Eye (tissue), 1 donor: ENCODE measurements at regions not wholly inside any gene's neighbourhood (a gene's known extent, or its start where the extent isn't known, plus 50 kb on each side); places are given as distances from the start of the nearest gene placed in this dataset.
"Not testable (repeated sequence)": the region's sequence is repeated elsewhere in the genome, so short reads cannot be mapped to it uniquely, and the experiment has no call there.

ENCODE experiments used
- DNase-seq: peaks from one replicate; pipeline ENCODE4 v3.0.0-alpha.2; 2015

DNA sequence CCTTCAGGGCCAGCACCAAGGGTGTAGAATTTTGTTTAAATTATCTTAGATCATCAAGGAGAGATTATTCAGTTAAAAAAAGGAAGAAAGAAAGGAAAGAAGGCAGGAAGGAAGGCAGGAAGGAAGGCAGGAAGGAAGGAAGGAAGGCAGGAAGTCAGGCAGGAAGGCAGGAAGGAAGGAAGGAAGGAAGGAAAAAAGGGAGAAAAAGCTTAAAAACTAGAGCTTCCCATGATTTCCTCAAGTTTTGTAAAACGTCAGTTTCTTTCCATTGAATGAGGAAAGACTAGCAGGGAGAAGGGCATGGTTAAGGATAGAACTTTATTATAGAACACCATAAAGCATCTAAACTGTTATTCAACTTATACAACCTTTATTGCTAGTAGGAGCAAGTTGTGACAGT is 2672.0 kb upstream of the PCDH20 start:
- DNase-seq = no peak

DNA sequence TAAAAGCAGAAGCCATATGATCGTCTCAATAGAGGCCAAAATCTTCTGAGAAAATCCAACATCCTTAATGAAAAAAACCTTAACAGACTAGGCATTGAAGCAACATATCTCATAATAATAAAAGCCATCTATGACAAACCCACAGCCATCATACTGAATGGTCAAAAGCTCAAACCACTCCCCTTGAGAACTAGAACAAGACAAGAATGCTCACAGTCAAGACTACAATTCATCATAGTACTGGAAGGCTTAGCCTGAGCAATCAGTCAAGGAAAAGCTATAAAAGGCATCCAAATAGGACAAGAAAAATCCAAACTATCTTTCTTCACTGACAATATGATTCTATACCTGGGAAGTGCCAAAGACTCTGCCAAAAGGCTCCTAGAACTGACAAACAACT is 2668.2 kb upstream of the PCDH20 start:
- DNase-seq = no peak

DNA sequence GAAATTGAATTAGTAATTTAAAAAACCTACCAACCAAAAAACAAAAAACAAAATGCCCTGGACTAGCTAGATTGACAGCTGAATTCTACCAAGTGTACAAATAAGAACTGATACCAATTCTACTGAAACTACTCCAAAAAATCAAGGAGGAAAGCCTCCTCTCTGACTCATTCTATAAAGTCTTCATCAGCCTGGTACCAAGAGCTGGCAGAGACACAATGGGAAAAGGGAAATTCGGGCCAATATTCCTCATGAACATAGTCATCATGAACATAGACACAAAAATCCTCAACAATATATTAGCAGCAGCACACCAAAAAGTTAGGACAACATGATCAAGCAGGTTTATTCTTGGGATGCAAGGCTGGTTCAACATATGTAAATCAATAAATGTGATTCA is 2667.7 kb upstream of the PCDH20 start:
- no peak for DNase-seq

GRCh38 chr13:64078480-64078936 is 2662.9 kb upstream of the PCDH20 start:
- DNase-seq = no peak

GRCh38 chr13:64078025-64078424 is 2662.4 kb upstream of the PCDH20 start:
- no peak for DNase-seq

DNA sequence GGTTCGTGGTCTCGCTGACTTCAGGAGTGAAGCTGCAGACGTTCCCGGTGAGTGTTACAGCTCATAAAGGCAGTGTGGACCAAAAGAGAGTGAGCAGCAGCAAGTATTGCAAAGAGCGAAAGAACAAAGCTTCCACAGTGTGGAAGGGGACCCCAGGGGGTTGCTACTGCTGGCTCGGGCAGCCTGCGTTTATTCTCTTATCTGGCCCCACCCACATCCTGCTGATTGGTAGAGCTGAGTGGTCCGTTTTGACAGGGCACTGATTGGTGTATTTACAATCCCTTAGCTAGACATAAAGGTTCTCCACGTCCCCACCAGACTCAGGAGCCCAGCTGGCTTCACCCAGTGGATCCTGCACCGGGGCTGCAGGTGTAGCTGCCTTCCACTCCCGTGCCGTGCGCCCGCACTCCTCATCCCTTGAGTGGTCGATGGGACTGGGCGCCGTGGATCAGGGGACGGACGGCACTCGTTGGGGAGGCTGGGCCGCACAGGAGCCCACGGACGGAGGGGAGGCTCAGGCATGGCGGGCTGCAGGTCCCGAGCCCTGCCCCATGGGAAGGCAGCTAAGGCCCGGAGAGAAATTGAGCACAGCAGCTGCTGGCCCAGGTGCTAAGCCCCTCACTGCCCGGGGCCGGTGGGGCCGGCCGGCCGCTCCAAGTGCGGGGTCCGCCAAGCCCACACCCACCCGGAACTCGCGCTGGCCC is 2661.6 kb upstream of the PCDH20 start:
- not testable (repeated sequence) for DNase-seq

GRCh38 chr13:64075543-64076271 is 2660.1 kb upstream of the PCDH20 start:
- no peak for DNase-seq

DNA sequence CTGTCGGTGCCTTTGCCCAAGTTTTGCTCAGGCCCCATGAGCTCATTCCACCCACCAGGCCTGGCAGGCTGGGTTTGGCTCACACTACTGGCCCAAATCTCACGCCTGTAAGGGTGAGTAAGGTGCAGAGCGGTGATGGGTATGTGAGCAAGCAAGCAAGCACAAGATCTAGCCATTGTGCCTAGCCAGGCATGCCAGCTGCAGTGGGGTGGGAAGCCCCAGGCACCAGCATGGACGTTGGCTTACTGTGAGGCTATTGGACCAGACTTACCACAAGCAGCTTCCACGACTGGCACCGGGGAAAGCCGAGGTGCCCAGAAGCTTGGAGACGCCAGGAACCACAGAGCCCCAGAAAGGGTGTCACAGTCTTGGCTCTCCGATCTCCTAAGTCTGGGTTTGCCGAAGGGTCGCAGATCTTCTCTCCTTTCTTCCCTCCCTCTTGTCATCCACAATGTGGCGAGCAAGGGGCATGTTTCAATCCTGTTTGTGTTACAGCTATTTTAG is 2659.4 kb upstream of the PCDH20 start:
- no peak for DNase-seq

DNA sequence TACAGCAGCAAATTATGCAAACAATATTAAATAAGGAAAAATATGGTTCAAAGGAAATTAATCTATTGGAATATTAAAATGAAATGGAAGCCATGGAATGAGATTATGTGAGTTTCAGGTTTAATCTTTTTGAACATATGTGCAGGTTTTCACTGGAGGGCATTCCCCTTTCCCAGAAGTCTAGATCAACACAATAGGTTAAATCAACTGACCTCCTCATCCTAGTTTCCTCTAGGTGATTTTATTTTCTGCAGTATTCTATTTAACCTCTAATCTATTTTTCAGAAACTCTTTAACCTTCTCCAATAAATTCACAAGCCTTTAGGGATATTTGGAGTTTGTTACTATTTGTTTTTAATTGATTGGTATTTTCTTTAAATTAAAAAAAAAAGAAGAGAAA is 2657.6 kb upstream of the PCDH20 start:
- DNase-seq = no peak

- DNase-seq = no peak
Observed at GRCh38 chr13:64071352-64071751, 2655.7 kb upstream of the PCDH20 start.

DNA sequence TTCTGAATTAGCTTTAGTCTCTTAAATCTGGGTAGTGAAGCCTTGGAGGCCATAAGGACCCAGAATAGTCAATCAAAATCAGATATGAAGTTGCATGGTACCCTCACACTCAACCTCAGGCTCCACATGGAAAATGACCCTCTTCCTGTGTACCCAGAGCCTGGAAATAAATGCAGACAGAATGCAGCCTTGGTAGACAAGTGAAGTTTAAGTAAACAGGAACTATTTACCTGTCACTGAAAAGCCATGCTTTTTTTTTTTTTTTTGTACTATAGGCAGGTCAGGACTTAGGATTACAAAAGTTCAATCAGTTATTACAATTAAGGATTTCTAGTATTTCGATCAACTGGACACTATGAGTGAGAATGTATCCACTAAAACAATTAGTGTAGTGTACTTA is 2654.2 kb upstream of the PCDH20 start:
- no peak for DNase-seq

- DNase-seq = no peak
Observed at GRCh38 chr13:64066711-64067110, 2651.1 kb upstream of the PCDH20 start.

GRCh38 chr13:64061649-64062048 is 2646.0 kb upstream of the PCDH20 start:
- DNase-seq = no peak

DNA sequence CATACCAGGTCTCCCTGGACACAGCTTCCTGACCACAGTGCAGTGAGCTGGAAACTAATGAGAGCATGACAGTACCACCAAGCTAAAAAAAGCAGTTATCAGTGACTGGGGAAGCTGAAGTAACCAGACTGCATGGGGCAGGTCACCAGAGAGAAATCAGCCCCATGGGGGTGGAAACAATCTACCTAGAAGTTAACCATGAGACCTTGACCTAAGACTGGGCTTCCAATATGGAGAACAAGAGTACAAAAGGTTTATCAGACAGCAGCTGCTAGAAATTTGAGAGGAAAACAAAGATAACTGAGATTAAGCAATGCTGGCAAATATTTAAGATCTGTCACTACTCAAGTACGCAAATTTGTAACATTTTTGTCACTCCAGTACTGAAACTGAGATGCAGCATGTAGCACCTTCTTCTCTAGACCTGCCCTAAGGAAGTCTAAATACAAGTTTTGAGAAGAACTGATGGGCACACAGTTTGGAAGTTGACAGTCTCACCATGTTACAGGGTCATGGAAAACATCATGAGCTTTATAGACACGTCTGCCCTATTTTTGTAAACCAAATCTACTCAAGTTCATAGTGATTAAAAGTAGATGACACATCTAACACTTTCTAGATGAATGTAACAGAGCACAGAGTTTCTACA is 2641.8 kb upstream of the PCDH20 start:
- DNase-seq = no peak

- no peak for DNase-seq
Observed at GRCh38 chr13:64054321-64054720, 2638.7 kb upstream of the PCDH20 start.

- no peak for DNase-seq
Observed at GRCh38 chr13:64052521-64052920, 2636.9 kb upstream of the PCDH20 start.

- no peak for DNase-seq
Observed at GRCh38 chr13:64051278-64051677, 2635.6 kb upstream of the PCDH20 start.

- peak; percentile 29 for DNase-seq
Observed at GRCh38 chr13:64041296-64041695, 2625.6 kb upstream of the PCDH20 start.

DNA sequence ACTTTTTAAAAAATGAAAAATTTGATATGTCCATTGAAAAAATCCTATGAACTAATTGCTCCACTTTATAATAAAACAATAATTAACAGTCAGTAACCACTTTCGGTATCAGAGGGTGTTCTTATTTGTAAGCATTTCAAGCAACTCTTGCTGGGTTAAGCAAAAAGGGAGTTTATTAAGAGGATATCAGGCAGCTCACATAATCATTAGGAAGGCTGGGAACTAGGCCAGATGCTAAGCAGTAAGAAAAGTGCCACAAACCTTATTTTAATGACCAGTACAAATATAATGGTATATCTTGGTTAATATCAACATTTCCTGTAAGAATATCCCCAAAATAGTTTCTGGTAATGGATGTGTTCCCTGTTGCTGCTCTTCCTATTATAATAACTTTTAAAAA is 2618.3 kb upstream of the PCDH20 start:
- no peak for DNase-seq

DNA sequence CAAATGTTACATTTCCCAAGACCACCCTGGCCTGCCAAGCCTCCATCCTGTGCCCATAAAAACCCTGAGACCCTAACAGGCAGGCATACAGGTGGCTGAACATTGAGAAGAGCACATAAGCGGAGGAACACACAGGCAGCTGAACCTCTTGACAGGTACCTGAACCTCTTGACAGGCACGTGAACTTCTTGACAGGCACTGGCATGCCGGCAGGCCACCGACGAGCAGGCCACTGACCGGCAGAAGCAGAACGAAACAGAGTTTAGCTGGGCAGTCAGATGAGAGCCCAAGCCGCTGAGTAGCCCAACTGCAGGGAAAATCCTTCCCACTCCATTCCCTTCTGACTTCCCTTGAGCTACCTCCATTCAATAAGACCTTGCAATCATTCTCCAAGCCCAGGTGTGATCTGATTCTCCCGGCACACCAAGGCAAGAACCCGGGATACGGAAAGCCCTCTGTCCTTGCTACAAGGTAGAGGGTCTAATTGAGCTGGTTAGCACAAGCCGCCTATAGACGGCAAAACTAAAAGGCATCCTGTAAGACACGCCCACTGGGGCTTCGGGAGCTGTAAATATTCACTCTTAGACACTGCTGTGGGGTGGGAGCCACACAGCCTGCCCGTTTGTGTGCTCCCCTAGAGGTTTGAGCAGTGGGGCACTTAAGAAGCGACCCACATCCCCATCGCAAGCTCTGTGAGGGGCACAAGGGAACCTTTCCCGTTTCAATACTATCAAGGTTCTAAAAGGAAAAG is 2613.9 kb upstream of the PCDH20 start:
- DNase-seq = no peak

DNA sequence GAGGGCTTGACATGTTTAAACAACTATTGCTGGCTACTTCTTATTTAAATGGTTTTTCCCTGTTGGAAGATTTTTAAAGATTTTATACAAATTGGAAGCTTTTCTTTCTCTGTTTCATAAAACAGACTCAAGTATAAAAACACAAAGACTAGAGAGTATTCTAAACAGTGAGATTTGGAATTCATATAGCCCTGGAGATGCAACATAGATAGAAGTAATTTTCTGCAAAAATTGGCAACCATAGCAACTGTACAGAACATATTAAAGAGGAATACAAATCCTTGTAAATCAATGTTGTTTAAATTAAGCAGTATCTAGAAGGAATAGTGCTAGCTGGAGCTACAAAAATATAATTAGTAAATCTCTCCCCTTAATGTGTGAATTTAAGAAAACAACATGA is 2612.9 kb upstream of the PCDH20 start:
- no peak for DNase-seq

- peak; percentile 13 for DNase-seq
Observed at GRCh38 chr13:64020126-64020525, 2604.5 kb upstream of the PCDH20 start.

GRCh38 chr13:64007339-64007738 is 2591.7 kb upstream of the PCDH20 start:
- no peak for DNase-seq
